GM19397 (cell line): ENCODE measurements at regions not wholly inside any gene's neighbourhood (a gene's known extent, or its start where the extent isn't known, plus 50 kb on each side); places are given as distances from the start of the nearest gene placed in this dataset.

Source experiments
- ATAC-seq: cut with Tn5 transposase; IDR thresholded peaks from one replicate; pipeline ENCODE4 v1.9.1; 2021; ENCODE audit warnings: mild to moderate bottlenecking, moderate library complexity; ENCODE audit not compliant: unreplicated experiment

DNA sequence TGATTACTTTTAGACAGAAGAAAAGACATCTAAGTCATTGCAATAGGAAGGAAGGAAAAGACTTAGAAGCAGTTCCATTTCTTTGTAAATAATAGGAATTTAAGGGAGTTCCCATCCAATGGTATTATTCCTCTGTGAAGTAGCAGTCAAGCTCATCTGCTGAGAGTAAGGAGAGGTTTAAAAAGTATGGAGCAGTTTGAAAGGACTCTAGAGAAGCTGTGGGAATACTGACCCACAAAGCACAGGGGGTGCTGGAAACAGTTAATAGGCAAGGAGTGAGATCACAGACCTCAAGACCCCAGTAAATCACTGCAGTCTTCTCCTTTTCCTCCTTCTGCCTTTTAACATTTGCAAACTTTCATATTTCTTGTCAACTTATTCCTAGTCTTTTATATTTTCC lies 428.5 kb downstream of the ADAMTS20 start:
- no peak for ATAC-seq

DNA sequence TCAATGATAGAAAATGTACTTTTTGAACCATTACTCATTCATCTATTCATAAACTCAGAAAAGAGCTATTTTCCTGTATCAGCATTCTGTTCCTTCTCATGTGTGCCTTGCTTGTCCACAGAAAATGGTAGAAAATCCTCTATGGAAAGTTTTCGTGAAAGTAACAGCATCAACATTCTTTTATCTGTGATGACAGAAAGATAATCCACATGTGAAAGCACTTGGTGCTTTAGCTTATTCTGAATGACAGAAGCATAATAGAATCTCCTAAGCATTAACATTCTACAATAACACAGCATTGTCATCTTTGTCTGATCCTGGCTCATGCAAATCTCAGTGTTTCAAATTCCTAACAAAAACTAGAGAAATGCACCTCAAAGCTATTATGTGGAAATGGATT lies 431.9 kb downstream of the ADAMTS20 start:
- ATAC-seq = no peak

DNA sequence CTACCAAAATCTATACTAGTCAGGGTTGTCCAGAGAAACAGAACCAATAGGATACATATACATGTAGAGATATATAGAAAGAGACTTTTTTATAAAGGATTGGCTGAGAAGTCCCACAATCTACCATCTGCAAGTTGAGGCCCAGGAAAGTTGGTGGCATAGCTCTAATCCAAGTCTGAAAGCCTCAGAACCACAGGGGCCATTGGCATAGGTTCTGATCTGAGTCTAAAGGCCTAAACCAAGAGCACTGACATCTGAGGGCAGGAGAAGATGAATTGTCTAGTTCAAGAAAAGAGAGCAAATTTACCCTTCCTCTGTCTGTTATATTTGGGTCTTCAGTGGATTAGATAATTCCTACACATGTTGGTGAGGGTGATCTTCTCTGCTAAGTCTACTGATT lies 433.1 kb downstream of the ADAMTS20 start:
- ATAC-seq = no peak

DNA sequence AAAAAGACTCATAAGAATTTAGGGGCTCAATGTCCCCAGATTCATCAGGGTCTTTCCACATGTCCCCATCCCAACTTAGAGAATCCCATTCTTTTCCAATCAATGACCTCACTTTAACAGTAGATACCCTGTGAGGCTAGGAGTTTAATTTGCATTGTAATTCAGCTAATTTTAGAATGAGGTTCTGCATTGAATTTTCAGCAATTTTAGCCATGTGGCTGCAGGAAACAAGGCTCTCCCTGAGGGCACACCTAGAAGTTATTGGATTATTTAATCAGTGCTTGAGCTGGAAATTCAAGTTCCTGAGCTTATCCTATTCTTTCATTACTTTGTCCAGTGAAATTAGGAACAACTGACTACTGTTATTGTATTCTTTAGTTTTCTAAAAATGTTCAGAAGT lies 433.8 kb downstream of the ADAMTS20 start:
- no peak for ATAC-seq

DNA sequence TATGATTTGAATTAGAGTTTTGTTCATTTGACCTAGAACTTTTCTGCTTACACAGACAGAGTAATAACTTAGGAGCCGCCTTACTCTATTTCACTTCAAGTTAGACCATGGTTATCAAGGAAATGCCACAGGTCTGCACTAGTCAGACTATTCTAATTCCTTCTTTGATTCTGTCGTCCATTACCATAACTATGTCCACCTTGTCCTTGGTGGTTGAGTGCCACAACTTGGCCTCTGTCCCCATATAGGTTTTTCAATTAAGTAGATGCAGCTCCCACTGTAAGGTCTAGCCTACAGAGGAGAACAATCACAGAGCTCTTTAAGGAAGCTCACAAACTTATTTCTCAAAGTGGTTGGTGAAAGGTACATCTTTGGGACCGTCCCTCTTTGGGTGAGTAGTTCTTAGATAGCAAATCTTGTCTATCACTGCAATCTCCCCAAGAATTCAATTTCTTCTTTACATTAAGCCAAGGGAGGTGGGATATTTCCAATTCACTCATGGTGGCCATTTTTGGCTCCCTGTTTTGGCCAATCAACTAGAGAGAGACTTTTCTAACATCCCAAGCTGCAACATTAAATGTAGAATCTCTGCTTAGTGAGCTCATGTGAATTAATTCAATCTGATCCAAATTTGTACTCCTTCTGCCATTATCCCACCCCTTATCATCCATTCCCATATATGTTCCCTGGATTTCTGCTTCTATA lies 434.6 kb downstream of the ADAMTS20 start:
- ATAC-seq = no peak

DNA sequence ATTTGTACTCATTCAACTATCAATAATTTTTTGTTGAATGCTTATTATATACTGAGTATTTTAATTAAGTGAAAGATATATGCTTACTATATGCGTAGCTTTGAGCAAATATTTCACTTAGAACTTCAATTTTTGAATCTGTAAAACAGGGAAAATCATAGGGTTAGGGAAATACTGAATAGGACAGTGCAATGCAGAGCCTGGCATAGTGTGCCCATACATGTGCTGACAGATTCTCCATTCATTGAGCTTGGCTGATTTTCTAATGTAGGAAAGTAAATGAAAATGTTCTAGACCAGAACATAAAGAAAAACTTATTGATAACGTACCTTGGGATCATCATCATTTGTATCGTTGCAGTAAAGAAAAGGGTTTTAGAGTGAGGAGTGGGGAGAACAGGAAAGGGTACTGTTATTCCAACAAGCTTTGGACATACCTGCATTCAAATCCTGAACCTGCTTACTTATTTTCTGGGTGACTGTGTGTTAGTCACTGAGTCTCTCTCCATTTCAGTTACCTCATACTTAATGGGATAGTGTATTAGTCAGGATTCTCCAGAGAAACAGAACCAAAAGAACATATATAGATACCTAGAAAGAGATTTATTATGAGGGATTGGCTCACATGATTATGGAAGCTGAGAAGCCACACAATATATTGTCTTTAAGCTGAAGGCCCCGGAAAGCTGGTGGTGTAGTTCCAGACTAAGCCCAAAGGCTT lies 436.4 kb downstream of the ADAMTS20 start:
- no peak for ATAC-seq

DNA sequence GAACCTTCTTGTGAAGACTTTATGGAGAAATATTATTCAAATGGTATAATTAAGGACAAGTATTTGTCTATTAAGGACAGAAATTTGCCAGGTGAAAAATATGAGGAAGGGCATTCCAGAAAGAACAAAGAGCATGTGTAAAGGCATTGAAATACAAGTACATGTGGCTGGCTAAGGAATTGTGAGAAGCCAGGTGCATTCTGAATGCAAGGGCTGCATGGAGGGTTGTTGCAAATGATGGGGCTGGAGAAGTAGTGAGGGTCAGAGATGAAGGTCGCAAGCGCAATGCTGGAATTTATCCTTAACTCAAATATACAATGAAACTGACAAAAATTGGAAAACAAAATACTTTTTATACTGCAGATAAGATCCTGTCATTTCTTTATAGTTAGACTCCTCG lies 437.7 kb downstream of the ADAMTS20 start:
- no peak for ATAC-seq

DNA sequence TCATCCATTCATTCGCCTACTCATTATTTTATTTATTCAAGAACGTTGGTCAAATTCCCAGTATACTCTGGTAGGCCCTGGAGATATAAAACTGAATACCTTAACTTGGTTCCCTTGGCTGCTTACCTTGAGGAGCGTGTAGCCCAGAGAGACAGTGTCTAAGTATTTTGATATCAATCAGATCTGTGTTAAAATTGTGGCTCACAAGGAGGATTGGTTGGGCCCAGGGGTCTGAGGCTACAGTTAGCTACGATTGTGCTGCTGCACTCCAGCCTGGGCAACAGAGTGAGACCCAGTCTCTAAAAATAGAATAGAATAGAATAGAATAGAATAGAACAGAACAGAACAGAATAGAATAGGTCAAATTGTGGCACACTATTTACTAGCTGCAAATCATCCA lies 438.4 kb downstream of the ADAMTS20 start:
- ATAC-seq = no peak

DNA sequence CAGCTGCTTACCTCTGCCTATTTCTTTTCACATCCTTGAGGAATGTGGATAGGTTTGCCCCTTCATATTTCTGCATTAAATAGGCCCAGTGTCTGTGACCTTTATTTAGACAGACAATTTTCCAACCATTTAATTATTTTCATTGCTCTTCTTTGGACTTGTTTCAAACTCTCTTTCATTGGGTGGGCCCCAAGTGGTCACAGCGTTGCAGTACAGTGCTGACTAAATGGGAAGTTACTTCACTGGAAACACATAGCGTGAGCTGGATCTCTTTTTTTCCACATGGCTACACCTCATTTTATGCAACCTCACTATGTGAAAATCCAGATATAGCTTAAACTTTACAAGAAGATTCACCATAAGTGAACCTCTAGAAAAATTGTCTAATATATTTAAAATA lies 438.9 kb downstream of the ADAMTS20 start:
- no peak for ATAC-seq

DNA sequence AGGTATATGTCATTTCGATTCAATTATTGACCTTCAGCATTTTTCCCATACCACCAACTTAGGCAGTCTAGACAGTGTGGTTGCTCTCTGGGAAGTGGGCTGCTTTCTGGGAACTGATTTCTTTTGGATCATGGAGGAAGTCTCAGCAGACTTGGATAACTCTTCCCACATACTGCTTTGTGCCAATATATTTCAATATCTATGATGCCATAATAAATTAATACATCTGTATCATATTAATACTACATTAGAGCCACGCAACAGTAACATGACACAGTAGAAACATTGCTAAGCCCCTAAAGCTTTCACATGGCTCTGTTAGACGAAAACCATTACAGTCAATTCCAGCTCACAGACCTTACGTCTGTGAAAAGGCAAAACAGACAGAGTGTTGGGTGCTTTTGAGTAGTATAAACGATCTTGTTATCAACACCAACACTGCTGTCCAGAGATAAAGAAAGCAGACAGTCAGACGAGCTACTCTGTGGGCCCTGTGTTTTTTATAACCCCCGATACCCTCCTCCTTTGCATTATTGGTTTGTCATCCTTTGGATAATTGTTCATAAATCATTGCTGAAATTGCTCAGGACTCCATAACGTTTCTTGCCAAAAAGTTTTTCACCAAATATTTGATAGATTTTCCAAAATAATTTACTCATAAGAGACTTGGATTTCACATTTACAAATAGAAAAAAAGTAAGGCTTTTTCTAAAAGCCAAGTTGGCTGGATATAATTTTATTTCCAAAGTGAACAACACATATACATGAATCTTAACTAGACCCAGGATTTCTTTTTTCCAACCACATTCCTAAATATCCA lies 439.7 kb downstream of the ADAMTS20 start:
- no peak for ATAC-seq

DNA sequence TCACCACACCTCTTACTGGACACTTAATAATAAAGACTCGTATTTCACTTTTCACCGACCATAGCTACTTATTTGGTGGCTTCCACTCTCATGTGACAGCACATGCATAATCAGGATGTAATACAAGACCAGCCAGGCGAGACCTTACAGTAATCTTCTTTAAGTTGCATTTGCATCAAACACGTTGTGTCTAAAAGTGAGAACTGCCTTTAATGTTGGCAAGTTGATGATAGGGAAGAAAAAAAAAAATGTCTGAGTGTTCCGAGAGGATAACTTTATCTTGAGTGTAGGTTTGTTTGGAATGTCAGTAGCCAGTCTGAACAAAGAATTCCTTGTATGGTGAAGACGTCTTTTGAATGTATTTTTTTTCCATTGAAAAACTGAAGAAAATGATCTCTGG lies 440.4 kb downstream of the ADAMTS20 start:
- ATAC-seq = no peak

DNA sequence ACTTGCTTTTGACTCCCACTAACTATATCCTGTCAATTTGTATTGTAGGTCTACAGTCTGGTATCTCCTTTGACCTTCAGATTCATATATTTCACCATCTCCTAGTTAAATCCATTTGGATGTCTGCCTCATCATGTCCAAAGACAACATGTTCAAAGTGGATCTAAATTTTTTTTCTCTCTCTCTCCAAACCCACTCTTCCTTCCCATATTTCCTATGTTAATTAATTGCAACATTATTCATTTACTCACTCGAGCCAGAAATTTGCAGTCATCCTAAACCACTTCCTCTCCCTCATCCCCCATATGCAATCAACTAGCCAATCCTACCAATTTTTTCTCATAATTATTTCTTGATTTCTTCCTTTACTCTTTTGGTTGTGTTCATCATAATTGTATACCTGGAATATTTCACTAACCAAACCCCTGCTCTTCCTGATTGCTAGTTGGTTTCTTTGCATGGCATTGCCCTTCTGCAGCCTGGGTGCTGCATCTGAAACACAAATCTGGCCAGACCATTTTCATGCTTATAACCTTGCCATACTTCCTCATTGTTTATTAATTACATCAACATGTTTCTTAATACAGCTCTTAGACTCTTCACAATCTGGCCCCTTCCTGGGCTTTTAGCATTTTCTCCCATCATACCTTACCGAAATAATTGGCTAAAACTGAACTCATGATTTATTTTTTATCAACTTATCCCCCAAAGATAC lies 442.2 kb downstream of the ADAMTS20 start:
- no peak for ATAC-seq

DNA sequence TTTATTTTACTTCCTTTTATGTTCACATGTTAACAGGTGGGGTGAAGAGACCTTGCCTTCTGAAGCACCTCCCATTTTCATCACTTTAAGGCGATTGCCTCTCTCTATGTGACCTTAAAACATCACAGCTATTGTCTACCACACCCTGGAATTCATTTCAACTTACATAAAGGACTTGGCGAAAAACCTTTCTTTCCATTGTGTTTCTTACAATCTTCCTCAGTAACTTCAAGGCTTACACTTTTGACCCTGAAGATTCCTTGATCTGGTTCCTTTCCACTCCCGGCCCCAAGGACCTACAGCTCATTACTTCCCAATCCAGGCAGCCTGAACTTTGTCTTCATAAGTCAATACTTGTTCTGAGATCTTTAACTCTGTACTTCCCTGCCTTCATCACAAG lies 443.3 kb downstream of the ADAMTS20 start:
- no peak for ATAC-seq

DNA sequence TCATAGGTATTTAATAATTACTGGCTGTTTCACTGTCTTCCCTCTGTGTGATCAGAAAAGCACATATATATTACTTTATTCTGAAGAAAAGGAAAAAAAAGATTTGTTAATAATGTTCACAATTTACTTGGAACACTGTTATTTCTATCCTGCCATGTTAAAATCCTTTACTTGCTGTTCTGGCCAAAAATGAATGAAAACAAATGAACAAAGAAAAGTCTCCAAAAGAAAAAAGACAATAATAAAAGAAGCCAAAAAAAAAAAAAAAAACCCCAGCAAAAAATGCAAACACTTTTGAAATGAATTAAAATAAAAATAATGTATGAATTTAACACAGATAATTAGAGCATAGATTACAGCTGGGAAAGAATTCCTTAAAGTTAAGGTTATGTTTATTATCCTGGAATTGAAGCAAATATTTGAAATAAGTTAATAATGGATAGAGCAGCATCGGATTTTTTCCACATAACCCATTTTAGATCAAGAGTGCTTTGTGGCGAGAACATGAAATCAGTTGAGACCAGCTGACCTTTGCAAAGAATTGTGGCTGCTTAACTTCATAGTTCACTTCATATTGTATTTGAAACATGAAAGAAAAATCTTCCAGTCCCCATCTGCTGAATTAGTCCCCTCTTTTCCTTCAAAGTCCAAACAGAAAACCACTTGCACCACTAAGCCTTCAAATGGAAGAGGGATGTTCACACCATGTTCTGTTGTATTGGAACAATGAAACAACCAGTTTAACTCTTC lies 444.8 kb downstream of the ADAMTS20 start:
- ATAC-seq = no peak

DNA sequence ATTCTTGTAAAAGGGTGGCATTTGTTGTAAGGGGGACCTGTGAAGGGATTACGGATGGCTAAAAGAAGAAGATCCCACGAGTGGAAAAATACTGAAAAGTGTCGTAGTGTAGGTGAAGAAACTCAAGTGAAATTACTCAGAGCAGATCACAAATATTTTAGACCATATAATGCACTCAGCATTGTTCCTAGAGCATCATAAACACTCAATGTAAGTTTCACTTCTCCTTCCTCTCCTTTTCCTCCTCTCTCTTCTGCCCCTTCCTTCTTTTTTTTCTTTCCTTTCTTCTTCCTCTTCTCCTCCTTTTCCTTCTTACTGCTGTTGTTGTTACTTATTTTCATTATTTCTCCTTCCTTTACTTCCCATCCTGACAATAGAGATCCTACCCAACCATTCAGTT lies 445.6 kb downstream of the ADAMTS20 start:
- ATAC-seq = no peak

DNA sequence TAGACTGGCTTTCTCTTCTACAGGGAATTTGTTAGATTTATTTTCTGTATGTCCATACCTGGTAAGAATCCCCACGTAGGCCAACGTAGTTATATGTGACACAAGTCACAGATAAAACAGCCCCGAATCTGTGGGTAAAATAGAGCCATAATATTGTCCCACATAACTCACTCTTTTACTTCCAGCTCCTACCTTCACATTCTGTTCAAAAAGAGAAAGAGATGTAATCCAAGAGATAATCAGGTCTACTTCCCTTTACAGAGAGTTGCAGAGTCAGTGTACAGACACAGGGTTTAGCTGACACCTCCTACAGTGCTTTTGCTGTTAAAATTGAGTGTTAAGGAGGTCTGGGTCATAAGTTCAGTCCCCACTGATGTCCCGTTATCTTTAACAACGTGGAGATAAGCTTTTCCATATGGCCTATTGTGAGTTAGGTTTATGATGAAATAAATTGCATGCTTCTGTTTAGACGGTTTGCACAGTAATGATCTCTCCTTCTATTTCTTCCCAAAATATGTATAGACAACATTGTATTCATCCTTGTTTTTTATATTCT lies 446.5 kb downstream of the ADAMTS20 start:
- ATAC-seq = no peak

DNA sequence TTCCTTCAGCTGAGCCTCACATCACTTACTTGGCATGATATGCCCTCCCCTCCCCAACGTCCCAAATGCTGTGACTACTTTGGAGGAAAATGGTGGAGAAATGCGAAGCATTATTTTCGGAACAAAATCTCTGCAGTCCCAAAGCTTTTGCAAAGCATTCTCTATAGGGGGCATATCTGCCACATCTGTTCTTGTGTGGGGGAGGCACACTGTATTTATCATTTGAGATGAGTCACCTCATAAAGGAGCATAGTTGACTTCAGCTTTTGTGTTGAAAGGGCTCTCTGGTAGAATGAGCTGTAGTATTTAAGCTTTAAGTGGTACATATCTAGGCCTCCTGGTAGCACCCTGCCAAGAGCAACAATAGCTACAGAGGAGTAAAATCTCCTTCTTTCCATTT lies 447.5 kb downstream of the ADAMTS20 start:
- no peak for ATAC-seq

DNA sequence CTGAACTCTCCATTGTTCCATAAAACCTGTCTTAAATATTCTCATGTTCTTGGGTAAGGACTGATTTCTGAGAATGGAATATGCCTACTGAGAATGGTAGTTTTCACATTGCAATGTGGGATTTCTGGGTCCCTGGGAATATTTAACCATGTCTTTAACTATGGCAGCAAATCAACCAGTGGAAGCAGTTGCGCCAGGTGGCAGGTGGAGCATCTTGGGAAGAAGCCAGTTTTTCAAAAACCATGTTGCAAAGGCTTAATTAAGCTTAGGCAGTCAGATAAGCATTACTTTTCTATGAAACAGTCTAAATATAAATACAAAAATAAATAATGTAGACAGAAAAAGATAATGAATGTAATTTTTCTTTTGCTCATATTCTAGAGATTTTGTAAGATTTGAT lies 448.1 kb downstream of the ADAMTS20 start:
- no peak for ATAC-seq

DNA sequence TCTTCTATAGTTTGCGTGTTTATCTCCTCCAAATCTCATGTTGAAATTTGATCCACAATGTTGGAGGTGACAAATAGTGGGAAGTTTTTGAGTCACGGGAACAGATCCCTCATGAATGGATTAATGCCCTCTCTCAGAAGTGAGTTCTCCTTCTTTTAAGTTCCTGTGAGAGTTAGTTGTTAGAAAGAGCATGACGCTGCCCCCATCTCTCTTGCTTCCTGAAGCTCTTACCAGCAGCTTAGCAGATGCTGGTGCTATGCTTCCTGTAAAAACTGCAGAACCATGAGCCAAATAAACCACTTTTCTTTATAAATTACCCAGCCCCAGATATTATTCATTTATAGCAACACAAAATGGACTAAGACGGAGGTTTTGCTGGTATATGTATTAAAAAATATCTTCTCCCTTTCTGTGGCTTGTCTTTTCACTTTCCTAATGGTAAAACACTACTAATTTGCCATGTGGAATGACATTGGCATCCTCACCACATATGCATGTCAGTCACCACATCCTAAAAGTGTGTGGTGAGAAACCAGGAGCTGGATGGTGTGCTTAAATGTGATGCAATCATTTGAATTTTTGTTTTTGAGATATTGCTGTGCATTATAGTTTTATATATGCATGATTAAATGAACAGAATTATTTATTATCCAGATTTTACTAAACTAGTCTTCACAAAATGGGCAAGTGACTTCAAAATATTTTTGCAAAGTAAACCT lies 449.3 kb downstream of the ADAMTS20 start:
- no peak for ATAC-seq

DNA sequence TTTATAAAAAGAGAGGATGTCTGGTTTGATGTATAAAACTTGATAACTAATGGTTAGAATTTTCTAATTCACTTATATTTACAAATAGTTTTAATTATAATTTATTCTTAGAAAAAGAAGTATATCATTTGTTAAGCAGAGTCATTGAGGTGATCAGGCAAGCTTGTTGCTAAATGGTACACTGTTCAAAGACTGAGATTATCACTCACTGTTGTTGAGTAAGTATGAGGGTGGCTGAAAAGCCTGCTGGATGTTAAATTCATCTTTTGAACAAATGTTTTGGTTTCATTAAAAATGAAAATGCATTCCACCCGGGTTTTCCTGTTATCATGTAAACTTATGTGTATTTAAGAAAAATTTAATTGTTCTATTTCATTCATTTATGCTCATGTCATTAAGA lies 451.8 kb downstream of the ADAMTS20 start:
- no peak for ATAC-seq
